BE2C (cell line): ENCODE measurements at regions not wholly inside any gene's neighbourhood (a gene's known extent, or its start where the extent isn't known, plus 50 kb on each side); places are given as distances from the start of the nearest gene placed in this dataset.

Source experiments
- DNase-seq: peaks from one replicate; pipeline ENCODE4 v3.0.0-alpha.2; 2020
- H3K27me3 ChIP-seq: fragments of 250-450 bp; sonication (Bioruptor Pico); 2 replicates; pipeline ENCODE4 v1.5.1; 2020; ENCODE audit warnings: mild to moderate bottlenecking
- H3K36me3 ChIP-seq: fragments of 250-450 bp; sonication (Bioruptor Pico); 2 replicates; pipeline ENCODE4 v1.5.1; 2020; ENCODE audit warnings: mild to moderate bottlenecking
- H3K4me1 ChIP-seq: fragments of 250-450 bp; sonication (Bioruptor Pico); 2 replicates; pipeline ENCODE4 v1.5.1; 2020
- H3K4me3 ChIP-seq: 2 replicates; pipeline ENCODE4 v1.5.1; 2011; ENCODE audit warnings: low read depth, low read length
- H3K9me3 ChIP-seq: fragments of 250-450 bp; sonication (Bioruptor Pico); 2 replicates; pipeline ENCODE4 v1.5.1; 2020
- CTCF ChIP-seq: IDR thresholded peaks from 2 replicates; pipeline ENCODE4 v1.5.1; 2012; ENCODE audit warnings: mild to moderate bottlenecking, low read depth, low read length

- no peak for TF ChIP-seq CTCF
- Histone ChIP-seq H3K4me3 (no peak overlapping the region), H3K9me3 (no peaks in the 10 kb centered on the region), H3K36me3 (no peaks in the 10 kb centered on the region), H3K4me1 (no peaks in the 10 kb centered on the region), H3K27me3 (no peaks in the 10 kb centered on the region; the same call in 1 of the 2 replicates)
- DNase-seq: no peak
Observed at GRCh38 chr6:90669420-90669819, 82.5 kb upstream of the MAP3K7 start.

- Histone ChIP-seq H3K4me3 (no peak overlapping the region), H3K4me1 (no peaks in the 10 kb centered on the region), H3K36me3 (no peaks in the 10 kb centered on the region), H3K9me3 (no peaks in the 10 kb centered on the region), H3K27me3 (no peaks in the 10 kb centered on the region; the same call in 1 of the 2 replicates)
- no peak for TF ChIP-seq CTCF
- DNase-seq: no peak
Observed at GRCh38 chr6:90668141-90668540, 81.3 kb upstream of the MAP3K7 start.

- no peaks in the 10 kb centered on the region; the same call in 1 of the 2 replicates for H3K27me3 ChIP-seq
- H3K36me3 ChIP-seq: no peaks in the 10 kb centered on the region
- DNase-seq: no peak
- H3K4me3 ChIP-seq: no peak overlapping the region
- no peak for TF ChIP-seq CTCF
- H3K4me1 ChIP-seq: no peaks in the 10 kb centered on the region
- no peaks in the 10 kb centered on the region for H3K9me3 ChIP-seq
Observed at GRCh38 chr6:90663873-90664272, 77.0 kb upstream of the MAP3K7 start.

- Histone ChIP-seq H3K9me3 (no peaks in the 10 kb centered on the region), H3K4me1 (no peaks in the 10 kb centered on the region), H3K27me3 (no peaks in the 10 kb centered on the region; the same call in 1 of the 2 replicates), H3K4me3 (no peak overlapping the region), H3K36me3 (no peaks in the 10 kb centered on the region)
- no peak for TF ChIP-seq CTCF
- no peak for DNase-seq
Observed at GRCh38 chr6:90663106-90663505, 76.2 kb upstream of the MAP3K7 start.

- Histone ChIP-seq H3K4me3 (no peak overlapping the region), H3K9me3 (no peaks in the 10 kb centered on the region), H3K27me3 (peaks cover 3% of the 10 kb centered on the region; the same call in 1 of the 2 replicates), H3K36me3 (no peaks in the 10 kb centered on the region), H3K4me1 (no peaks in the 10 kb centered on the region)
- no peak for DNase-seq
- no peak for TF ChIP-seq CTCF
Observed at GRCh38 chr6:90660931-90661330, 74.1 kb upstream of the MAP3K7 start.

GRCh38 chr6:90658497-90658896 is 71.6 kb upstream of the MAP3K7 start:
- H3K27me3 ChIP-seq: peaks cover 8% of the 10 kb centered on the region; the same call in 1 of the 2 replicates
- DNase-seq: no peak
- no peaks in the 10 kb centered on the region for H3K36me3 ChIP-seq
- no peaks in the 10 kb centered on the region for H3K4me1 ChIP-seq
- TF ChIP-seq CTCF: no peak
- no peak overlapping the region for H3K4me3 ChIP-seq
- H3K9me3 ChIP-seq: no peaks in the 10 kb centered on the region
